Hindlimb muscle (tissue), 1 donor: ENCODE measurements at regions not wholly inside any gene's neighbourhood (a gene's known extent, or its start where the extent isn't known, plus 50 kb on each side); places are given as distances from the start of the nearest gene placed in this dataset.
"Not testable (repeated sequence)": the region's sequence is repeated elsewhere in the genome, so short reads cannot be mapped to it uniquely, and the experiment has no call there.

Experiments
- DNase-seq: peaks from one replicate; pipeline ENCODE4 v3.0.0-alpha.2; 2013

GRCh38 chr2:107469437-107469995 is 357.2 kb upstream of the RGPD4 start:
- DNase-seq: no peak

- DNase-seq: no peak
Observed at GRCh38 chr2:107473150-107473549, 353.5 kb upstream of the RGPD4 start.

- DNase-seq: no peak
Observed at GRCh38 chr2:107475859-107476258, 350.8 kb upstream of the RGPD4 start.

- no peak for DNase-seq
Observed at GRCh38 chr2:107502539-107502938, 324.2 kb upstream of the RGPD4 start.

- DNase-seq: no peak
Observed at GRCh38 chr2:107511970-107512789, 314.5 kb upstream of the RGPD4 start.

- no peak for DNase-seq
Observed at GRCh38 chr2:107525406-107525805, 301.3 kb upstream of the RGPD4 start.

GRCh38 chr2:107529146-107529545 is 297.5 kb upstream of the RGPD4 start:
- peak; percentile 70 for DNase-seq

GRCh38 chr2:107530046-107530445 is 296.6 kb upstream of the RGPD4 start:
- peak; percentile 38 for DNase-seq

- DNase-seq: no peak
Observed at GRCh38 chr2:107534926-107535325, 291.8 kb upstream of the RGPD4 start.

GRCh38 chr2:107535905-107536689 is 290.6 kb upstream of the RGPD4 start:
- not testable (repeated sequence) for DNase-seq

GRCh38 chr2:107542314-107542740 is 284.4 kb upstream of the RGPD4 start:
- no peak for DNase-seq

GRCh38 chr2:107543793-107544192 is 282.9 kb upstream of the RGPD4 start:
- DNase-seq: no peak

GRCh38 chr2:107545066-107545465 is 281.6 kb upstream of the RGPD4 start:
- DNase-seq: no peak

GRCh38 chr2:107545851-107546250 is 280.8 kb upstream of the RGPD4 start:
- DNase-seq: no peak

GRCh38 chr2:107548216-107548615 is 278.5 kb upstream of the RGPD4 start:
- DNase-seq: no peak

- no peak for DNase-seq
Observed at GRCh38 chr2:107553046-107553445, 273.6 kb upstream of the RGPD4 start.

GRCh38 chr2:107553539-107553938 is 273.2 kb upstream of the RGPD4 start:
- DNase-seq: no peak

- no peak for DNase-seq
Observed at GRCh38 chr2:107556038-107556627, 270.6 kb upstream of the RGPD4 start.

- no peak for DNase-seq
Observed at GRCh38 chr2:107558295-107558694, 268.4 kb upstream of the RGPD4 start.

GRCh38 chr2:107569496-107569895 is 257.2 kb upstream of the RGPD4 start:
- no peak for DNase-seq

- DNase-seq: no peak
Observed at GRCh38 chr2:107570876-107571275, 255.8 kb upstream of the RGPD4 start.

- not testable (repeated sequence) for DNase-seq
Observed at GRCh38 chr2:107572890-107573289, 253.8 kb upstream of the RGPD4 start.

GRCh38 chr2:107576991-107577390 is 249.7 kb upstream of the RGPD4 start:
- no peak for DNase-seq
